ENCODE measurements at regions not wholly inside any gene's neighbourhood (a gene's known extent, or its start where the extent isn't known, plus 50 kb on each side); places are given as distances from the start of the nearest gene placed in this dataset.

GRCh38 chr18:28766721-28767120 lies 589.8 kb upstream of the CDH2 start:
- ChIA-PET CTCF (no interaction called here), POLR2A (no interaction called here)
- in situ Hi-C loops (cut with HindIII; ENCODE audit: low pct_unique_long_range_greater_than_20kb, low sequenced_read_pairs) (no loop called here), intact Hi-C loops (cut with micrococcal nuclease; ENCODE audit: unreplicated experiment) (no loop called here)
- BruUV-seq (replicated peaks) = no TSS peak
- TF ChIP-seq SIN3A (IDR thresholded peaks at IDR 0.05; ENCODE audit: borderline replicate concordance, insufficient read depth, low read depth, low read length) = no peak
- TF ChIP-seq CTCF (IDR thresholded peaks at IDR 0.05) = no peak
- no peak for TF ChIP-seq POLR2AphosphoS5 (IDR thresholded peaks at IDR 0.05; ENCODE audit: low read depth, low read length)
- TF ChIP-seq TCF7L2 (IDR thresholded peaks at IDR 0.05; ENCODE audit: low read depth, low read length) = no peak
- no peak for TF ChIP-seq REST (IDR thresholded peaks at IDR 0.05; ENCODE audit: insufficient read depth in 1 of 2, low read depth in 2 of 2, low read length in 1 of 2)
- DNase-seq (ENCODE audit: low read depth, low spot score) (no peak), ATAC-seq (no peak)
- Histone ChIP-seq H3K36me3 (ENCODE audit: control insufficient read depth, insufficient read depth, low read length) (no peaks in the 10 kb centered on the region), H3K27me3 (ENCODE audit: control insufficient read depth, insufficient read depth, low read length) (no peaks in the 10 kb centered on the region), H3K27ac (ENCODE audit: low read length) (no peak overlapping the region), H3K4me3 (ENCODE audit: low read depth in 2 of 2, low read length in 2 of 2) (no peak overlapping the region), H3K9me3 (ENCODE audit: control insufficient read depth, insufficient read depth, low read depth, low read length) (no peaks in the 10 kb centered on the region), H3K4me1 (ENCODE audit: control insufficient read depth, insufficient read depth, low read length) (no peaks in the 10 kb centered on the region)

GRCh38 chr18:28766027-28766426 lies 589.1 kb upstream of the CDH2 start:
- Histone ChIP-seq H3K4me1 (ENCODE audit: control insufficient read depth, insufficient read depth, low read length) (no peaks in the 10 kb centered on the region), H3K27me3 (ENCODE audit: control insufficient read depth, insufficient read depth, low read length) (no peaks in the 10 kb centered on the region), H3K4me3 (ENCODE audit: low read depth in 2 of 2, low read length in 2 of 2) (no peak overlapping the region), H3K9me3 (ENCODE audit: control insufficient read depth, insufficient read depth, low read depth, low read length) (no peaks in the 10 kb centered on the region), H3K27ac (ENCODE audit: low read length) (no peak overlapping the region), H3K36me3 (ENCODE audit: control insufficient read depth, insufficient read depth, low read length) (no peaks in the 10 kb centered on the region)
- BruUV-seq (replicated peaks) = no TSS peak
- intact Hi-C loops (cut with micrococcal nuclease; ENCODE audit: unreplicated experiment) = no loop called here
- CTCF ChIA-PET = no interaction called here
- POLR2A ChIA-PET = no interaction called here
- DNase-seq (ENCODE audit: low read depth, low spot score) = no peak
- ATAC-seq = no peak
- TF ChIP-seq SIN3A (IDR thresholded peaks at IDR 0.05; ENCODE audit: borderline replicate concordance, insufficient read depth, low read depth, low read length) = no peak
- TF ChIP-seq TCF7L2 (IDR thresholded peaks at IDR 0.05; ENCODE audit: low read depth, low read length) = no peak
- TF ChIP-seq REST (IDR thresholded peaks at IDR 0.05; ENCODE audit: insufficient read depth in 1 of 2, low read depth in 2 of 2, low read length in 1 of 2) = no peak
- no peak for TF ChIP-seq POLR2AphosphoS5 (IDR thresholded peaks at IDR 0.05; ENCODE audit: low read depth, low read length)
- no peak for TF ChIP-seq CTCF (IDR thresholded peaks at IDR 0.05)
- in situ Hi-C loops (cut with HindIII; ENCODE audit: low pct_unique_long_range_greater_than_20kb, low sequenced_read_pairs) = no loop called here

Measured in Panc1 (cell line).